Activated T-cell treated with anti-CD3 and anti-CD28 coated beads, Interleukin-2, amount 50 U/mL, for 24 hours (primary cell): ENCODE measurements at regions not wholly inside any gene's neighbourhood (a gene's known extent, or its start where the extent isn't known, plus 50 kb on each side); places are given as distances from the start of the nearest gene placed in this dataset.
"Not testable (repeated sequence)": the region's sequence is repeated elsewhere in the genome, so short reads cannot be mapped to it uniquely, and the experiment has no call there.

Experiments used
- DNase-seq: peaks from one replicate; pipeline ENCODE4 v3.0.0-alpha.2; 2020
- H3K27ac Mint-ChIP-seq: 2 replicates; pipeline ENCODE4 v1.8.0; 2020; ENCODE audit warnings: mild to moderate bottlenecking, mixed read lengths
- H3K27me3 Mint-ChIP-seq: 2 replicates; pipeline ENCODE4 v1.8.0; 2020; ENCODE audit warnings: mixed read lengths
- H3K36me3 Mint-ChIP-seq: 2 replicates; pipeline ENCODE4 v1.8.0; 2020; ENCODE audit warnings: low read depth, mixed read lengths
- H3K4me1 Mint-ChIP-seq: 2 replicates; pipeline ENCODE4 v1.8.0; 2020; ENCODE audit warnings: low read depth, mixed read lengths
- H3K4me3 Mint-ChIP-seq: 2 replicates; pipeline ENCODE4 v1.8.0; 2020; ENCODE audit warnings: mild to moderate bottlenecking, moderate library complexity, mixed read lengths
- H3K9me3 Mint-ChIP-seq: 2 replicates; pipeline ENCODE4 v1.8.0; 2020; ENCODE audit warnings: mixed read lengths

GRCh38 chr7:106590209-106590816 lies 70.6 kb downstream of the CCDC71L start:
- no peaks in the 10 kb centered on the region for H3K9me3 Mint-ChIP-seq
- DNase-seq = no peak
- H3K4me1 Mint-ChIP-seq = peaks cover 2% of the 10 kb centered on the region
- H3K27ac Mint-ChIP-seq = no peak overlapping the region
- H3K4me3 Mint-ChIP-seq = no peak overlapping the region
- H3K27me3 Mint-ChIP-seq = peaks cover 14% of the 10 kb centered on the region
- no peaks in the 10 kb centered on the region for H3K36me3 Mint-ChIP-seq

DNA sequence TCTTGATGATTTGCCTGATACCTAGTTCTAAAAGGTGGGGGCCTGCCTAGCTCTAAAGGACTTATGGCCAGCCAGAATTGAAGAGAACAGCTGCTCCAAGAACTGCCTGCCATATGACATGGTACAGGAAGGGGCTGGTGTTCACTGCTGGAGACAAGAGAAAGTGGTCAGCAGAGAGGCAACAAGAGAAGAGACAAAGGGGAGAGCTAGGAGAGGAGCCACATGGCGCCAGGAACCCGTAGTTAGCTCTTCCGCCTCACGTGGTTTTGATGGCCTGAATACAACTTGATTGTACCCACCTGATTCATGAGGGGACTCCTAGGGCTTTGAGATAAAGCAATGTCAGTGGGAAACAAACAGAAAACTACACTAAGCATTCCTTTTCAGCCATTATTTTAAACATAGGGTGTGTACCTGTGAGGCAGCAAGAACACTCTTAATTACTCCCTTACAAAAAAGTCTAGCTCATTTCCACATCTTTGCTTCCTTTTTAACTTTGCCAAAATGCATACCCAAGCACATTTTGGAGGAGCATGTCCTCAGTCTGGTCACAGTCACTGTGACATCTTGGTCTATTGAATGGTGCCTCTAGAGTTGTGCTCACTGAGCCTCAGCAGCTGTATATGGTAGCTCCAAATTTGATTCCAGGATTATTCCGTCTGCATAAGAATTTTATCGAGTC lies 71.6 kb downstream of the CCDC71L start:
- H3K36me3 Mint-ChIP-seq = no peaks in the 10 kb centered on the region
- DNase-seq = no peak
- H3K4me1 Mint-ChIP-seq = peaks cover 2% of the 10 kb centered on the region
- peaks cover 14% of the 10 kb centered on the region for H3K27me3 Mint-ChIP-seq
- no peak overlapping the region for H3K27ac Mint-ChIP-seq
- H3K4me3 Mint-ChIP-seq = no peak overlapping the region
- H3K9me3 Mint-ChIP-seq = no peaks in the 10 kb centered on the region

DNA sequence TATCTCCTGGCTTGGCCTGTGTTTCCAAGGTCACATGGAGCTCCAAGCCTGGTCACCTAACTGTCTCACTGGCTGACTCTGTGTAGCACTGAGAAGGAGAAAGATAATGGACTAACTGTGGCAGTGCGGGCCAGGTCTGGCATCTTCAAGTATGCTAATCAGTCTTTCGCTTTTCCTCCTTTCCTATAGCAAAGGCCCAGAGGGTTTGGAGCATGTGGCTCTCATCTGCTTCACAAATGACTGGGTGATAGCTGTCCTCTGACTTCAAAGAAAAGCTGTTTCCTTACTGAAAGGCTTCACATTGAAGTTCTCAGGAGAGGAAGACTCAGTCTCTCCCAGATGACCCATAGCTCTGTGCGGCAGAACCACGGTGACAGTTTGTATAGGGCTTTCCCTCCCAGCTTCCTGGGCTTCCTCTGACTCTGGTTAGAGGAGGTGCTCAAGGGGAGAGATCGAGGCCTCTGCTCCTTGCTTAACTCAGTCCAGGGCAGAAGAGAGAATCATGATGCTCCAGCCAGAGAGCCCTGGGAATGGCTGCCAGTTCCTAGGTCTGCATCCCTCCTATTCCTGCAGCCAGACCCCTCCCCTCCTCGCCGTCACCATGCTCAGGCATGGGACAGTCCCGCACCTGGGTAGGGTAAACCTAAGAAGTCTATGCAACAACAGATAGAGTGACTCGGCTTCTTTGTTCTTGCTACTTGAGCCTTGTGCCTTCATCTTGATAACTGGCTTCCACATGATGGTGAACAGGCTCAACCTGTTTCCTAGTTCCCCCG lies 72.3 kb downstream of the CCDC71L start:
- Mint-ChIP-seq H3K9me3 (peaks cover 4% of the 10 kb centered on the region), H3K36me3 (no peaks in the 10 kb centered on the region), H3K27ac (no peak overlapping the region), H3K27me3 (peaks cover 14% of the 10 kb centered on the region), H3K4me1 (peaks cover 5% of the 10 kb centered on the region), H3K4me3 (no peak overlapping the region)
- no peak for DNase-seq

GRCh38 chr7:106584914-106585759 lies 75.8 kb downstream of the CCDC71L start:
- no peaks in the 10 kb centered on the region for H3K36me3 Mint-ChIP-seq
- H3K4me3 Mint-ChIP-seq = no peak overlapping the region
- DNase-seq = no peak
- peaks cover 4% of the 10 kb centered on the region for H3K4me1 Mint-ChIP-seq
- peaks cover 10% of the 10 kb centered on the region for H3K27me3 Mint-ChIP-seq
- peaks cover 5% of the 10 kb centered on the region for H3K9me3 Mint-ChIP-seq
- H3K27ac Mint-ChIP-seq = no peak overlapping the region

GRCh38 chr7:106583706-106584690 lies 77.0 kb downstream of the CCDC71L start:
- H3K9me3 Mint-ChIP-seq = peaks cover 5% of the 10 kb centered on the region
- no peaks in the 10 kb centered on the region for H3K36me3 Mint-ChIP-seq
- H3K4me1 Mint-ChIP-seq = peaks cover 4% of the 10 kb centered on the region
- H3K27me3 Mint-ChIP-seq = peaks cover 8% of the 10 kb centered on the region
- H3K27ac Mint-ChIP-seq = no peak overlapping the region
- no peak for DNase-seq
- H3K4me3 Mint-ChIP-seq = no peak overlapping the region

GRCh38 chr7:106583100-106583499 lies 77.9 kb downstream of the CCDC71L start:
- H3K27ac Mint-ChIP-seq = no peak overlapping the region
- no peak for DNase-seq
- no peaks in the 10 kb centered on the region for H3K36me3 Mint-ChIP-seq
- H3K4me3 Mint-ChIP-seq = no peak overlapping the region
- peaks cover 5% of the 10 kb centered on the region for H3K9me3 Mint-ChIP-seq
- H3K27me3 Mint-ChIP-seq = peaks cover 8% of the 10 kb centered on the region
- peaks cover 4% of the 10 kb centered on the region for H3K4me1 Mint-ChIP-seq

- H3K27me3 Mint-ChIP-seq = peaks cover 8% of the 10 kb centered on the region
- DNase-seq = no peak
- no peak overlapping the region for H3K27ac Mint-ChIP-seq
- H3K4me1 Mint-ChIP-seq = peaks cover 4% of the 10 kb centered on the region
- no peaks in the 10 kb centered on the region for H3K36me3 Mint-ChIP-seq
- H3K9me3 Mint-ChIP-seq = peaks cover 5% of the 10 kb centered on the region
- no peak overlapping the region for H3K4me3 Mint-ChIP-seq
Observed at GRCh38 chr7:106582365-106582764, 78.6 kb downstream of the CCDC71L start.

DNA sequence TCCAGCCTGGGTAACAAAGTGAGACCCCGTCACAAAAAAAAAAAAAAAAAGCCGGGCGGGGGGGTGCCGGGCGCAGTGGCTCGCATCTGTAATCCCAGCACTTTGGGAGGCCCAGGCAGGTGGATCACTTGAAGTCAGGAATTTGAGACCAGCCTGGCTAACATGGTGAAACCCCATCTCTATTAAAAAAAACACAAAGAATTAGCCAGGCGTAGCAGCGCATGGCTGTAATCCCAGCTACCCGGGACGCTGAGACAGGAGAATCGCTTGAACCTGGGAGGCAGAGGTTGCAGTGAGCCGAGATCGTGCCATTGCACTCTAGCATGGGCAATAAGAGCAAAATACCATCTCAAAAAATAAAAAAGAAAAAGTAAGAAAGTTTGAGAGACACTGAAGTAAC lies 81.9 kb downstream of the CCDC71L start:
- H3K27me3 Mint-ChIP-seq, H3K36me3 Mint-ChIP-seq, H3K4me1 Mint-ChIP-seq, H3K4me3 Mint-ChIP-seq, H3K27ac Mint-ChIP-seq, DNase-seq, H3K9me3 Mint-ChIP-seq: not testable (repeated sequence)

DNA sequence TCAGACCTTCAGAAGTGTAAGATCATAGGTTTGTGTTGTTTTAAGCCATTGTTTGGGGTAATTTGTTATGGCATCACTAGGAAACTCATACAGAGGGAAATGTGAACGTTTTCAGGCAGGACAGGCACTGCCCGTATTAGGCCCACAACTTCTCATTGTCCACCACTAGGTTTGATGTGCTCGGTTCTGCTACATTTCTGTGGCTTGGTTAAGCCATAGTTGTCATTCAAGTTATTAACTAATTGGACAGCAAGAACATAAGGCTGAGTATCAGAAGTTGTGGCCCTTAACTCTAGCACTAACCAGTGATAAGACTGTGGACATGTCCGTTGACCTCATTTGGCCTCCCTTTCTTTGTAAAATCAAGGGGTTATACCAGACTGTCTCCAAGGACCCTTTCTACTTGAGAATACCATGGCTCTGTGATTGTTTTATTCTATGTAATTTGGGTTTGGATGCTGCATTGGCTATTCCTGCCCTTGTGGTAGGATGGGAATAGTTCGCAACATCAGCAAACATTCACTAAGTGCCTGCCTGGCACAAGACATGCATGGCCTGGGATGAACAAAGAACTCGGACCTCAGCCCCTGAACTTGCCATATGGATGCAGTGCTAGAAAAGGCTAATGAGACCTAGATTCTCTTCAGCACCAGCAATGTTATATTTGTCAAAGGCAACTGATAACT lies 85.7 kb downstream of the CCDC71L start:
- Mint-ChIP-seq H3K36me3 (no peaks in the 10 kb centered on the region), H3K4me1 (peaks cover 2% of the 10 kb centered on the region), H3K4me3 (no peak overlapping the region), H3K27me3 (peaks cover 25% of the 10 kb centered on the region), H3K27ac (no peak overlapping the region), H3K9me3 (no peaks in the 10 kb centered on the region)
- DNase-seq = no peak

GRCh38 chr7:106573738-106574137 lies 87.2 kb downstream of the CCDC71L start:
- no peak for DNase-seq
- peaks cover 3% of the 10 kb centered on the region for H3K9me3 Mint-ChIP-seq
- H3K27ac Mint-ChIP-seq = no peak overlapping the region
- peaks cover 2% of the 10 kb centered on the region for H3K36me3 Mint-ChIP-seq
- H3K4me3 Mint-ChIP-seq = no peak overlapping the region
- H3K4me1 Mint-ChIP-seq = peaks cover 11% of the 10 kb centered on the region
- peaks cover 28% of the 10 kb centered on the region for H3K27me3 Mint-ChIP-seq

DNA sequence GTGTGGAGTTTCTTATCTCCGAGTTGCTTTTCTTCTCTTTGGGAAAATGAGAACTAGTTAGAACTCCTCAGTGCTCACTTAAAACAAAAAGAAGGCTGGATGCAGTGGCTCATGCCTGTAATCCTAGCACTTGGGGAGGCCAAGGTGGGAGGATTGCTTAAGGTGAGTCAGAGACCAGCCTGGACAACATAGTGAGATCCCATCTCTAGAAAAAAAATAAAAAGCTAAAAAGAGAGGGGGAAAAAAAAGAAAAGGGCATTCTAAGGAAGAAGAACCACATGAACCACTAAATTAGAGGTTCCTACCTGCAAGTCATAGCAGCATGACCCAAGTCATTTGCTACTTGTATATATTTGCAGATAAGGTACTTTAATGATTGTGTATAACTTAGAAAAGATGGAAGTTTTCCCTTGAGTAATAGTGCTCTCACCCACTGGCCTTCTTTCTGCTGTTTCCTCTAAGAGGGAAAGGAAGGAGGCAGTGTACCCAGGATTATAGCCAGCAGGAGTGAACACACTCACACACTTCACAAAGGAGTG lies 87.8 kb downstream of the CCDC71L start:
- no peak overlapping the region for H3K4me3 Mint-ChIP-seq
- peaks cover 17% of the 10 kb centered on the region for H3K4me1 Mint-ChIP-seq

DNA sequence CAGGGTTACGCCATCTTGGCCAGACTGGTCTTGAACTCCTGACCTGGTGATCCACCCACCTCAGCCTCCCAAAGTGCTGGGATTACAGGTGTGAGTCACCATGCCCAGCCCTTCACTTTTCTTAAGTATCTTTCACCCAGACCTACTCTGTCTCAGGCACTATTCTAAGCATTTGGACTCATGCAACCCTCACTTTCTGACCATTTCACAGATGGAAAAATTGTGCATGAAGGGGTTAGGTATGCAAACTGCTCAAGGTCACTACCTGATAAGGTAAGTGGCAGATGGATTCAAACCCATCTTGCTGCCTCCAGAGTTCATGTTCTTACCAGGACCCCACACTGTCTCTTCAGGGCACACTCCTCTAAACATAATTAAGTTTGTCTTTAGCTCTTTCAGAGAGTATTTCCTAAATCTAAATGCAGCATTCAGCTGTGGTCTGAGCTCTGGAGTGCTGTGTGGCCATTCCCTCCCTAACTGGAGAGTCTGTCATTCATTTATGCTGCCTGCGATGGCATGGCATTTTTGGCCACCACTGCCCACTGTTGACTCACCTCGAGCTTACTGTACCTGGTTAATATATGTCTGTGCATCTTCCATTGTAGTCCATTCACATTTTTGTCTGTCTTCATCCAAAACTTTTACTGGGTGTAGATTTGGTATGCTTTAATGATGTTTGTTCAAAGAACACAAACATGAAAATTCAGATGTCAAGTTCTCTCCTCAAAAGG lies 88.4 kb downstream of the CCDC71L start:
- Mint-ChIP-seq H3K27me3 (peaks cover 28% of the 10 kb centered on the region), H3K4me1 (peaks cover 17% of the 10 kb centered on the region), H3K4me3 (no peak overlapping the region), H3K27ac (no peak overlapping the region), H3K9me3 (peaks cover 3% of the 10 kb centered on the region), H3K36me3 (peaks cover 2% of the 10 kb centered on the region)
- DNase-seq = no peak

More for the DNA sequence above, 87.8 kb downstream of the CCDC71L start:
- DNase-seq = no peak
- H3K27me3 Mint-ChIP-seq = peaks cover 28% of the 10 kb centered on the region
- peaks cover 3% of the 10 kb centered on the region for H3K9me3 Mint-ChIP-seq
- H3K27ac Mint-ChIP-seq = no peak overlapping the region
- peaks cover 2% of the 10 kb centered on the region for H3K36me3 Mint-ChIP-seq
